Glomerular endothelial cell (primary cell): ENCODE measurements at regions not wholly inside any gene's neighbourhood (a gene's known extent, or its start where the extent isn't known, plus 50 kb on each side); places are given as distances from the start of the nearest gene placed in this dataset.

Source experiments
- DNase-seq: peaks from one replicate; pipeline ENCODE4 v3.0.0-alpha.2; 2011; ENCODE audit warnings: low read depth, low spot score; ENCODE audit errors: extremely low read depth

DNA sequence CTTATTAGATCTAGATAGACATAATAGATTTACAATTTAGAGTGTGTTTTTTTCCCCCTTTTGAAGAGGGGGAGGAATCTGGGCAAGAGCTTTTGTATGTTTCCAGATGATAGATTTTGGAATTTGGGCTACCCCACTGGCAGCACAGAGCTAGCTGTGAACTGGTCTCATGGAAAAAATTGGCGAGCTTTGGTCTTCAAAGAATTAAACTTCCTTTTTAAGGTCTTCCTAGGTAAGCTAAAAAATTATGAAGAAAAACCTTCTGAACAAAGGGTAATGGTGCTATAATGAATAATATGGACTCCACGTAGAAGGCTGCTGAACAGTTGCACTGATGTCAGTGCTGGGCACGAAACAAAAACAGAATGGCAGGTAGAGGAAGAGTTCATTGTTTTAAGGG, 109.3 kb downstream of the ZIC5 start:
- no peak for DNase-seq

- no peak for DNase-seq
Measured at GRCh38 chr13:99861771-99862170, 109.8 kb downstream of the ZIC5 start.

GRCh38 chr13:99860745-99861144, 110.8 kb downstream of the ZIC5 start:
- DNase-seq, result no peak

DNA sequence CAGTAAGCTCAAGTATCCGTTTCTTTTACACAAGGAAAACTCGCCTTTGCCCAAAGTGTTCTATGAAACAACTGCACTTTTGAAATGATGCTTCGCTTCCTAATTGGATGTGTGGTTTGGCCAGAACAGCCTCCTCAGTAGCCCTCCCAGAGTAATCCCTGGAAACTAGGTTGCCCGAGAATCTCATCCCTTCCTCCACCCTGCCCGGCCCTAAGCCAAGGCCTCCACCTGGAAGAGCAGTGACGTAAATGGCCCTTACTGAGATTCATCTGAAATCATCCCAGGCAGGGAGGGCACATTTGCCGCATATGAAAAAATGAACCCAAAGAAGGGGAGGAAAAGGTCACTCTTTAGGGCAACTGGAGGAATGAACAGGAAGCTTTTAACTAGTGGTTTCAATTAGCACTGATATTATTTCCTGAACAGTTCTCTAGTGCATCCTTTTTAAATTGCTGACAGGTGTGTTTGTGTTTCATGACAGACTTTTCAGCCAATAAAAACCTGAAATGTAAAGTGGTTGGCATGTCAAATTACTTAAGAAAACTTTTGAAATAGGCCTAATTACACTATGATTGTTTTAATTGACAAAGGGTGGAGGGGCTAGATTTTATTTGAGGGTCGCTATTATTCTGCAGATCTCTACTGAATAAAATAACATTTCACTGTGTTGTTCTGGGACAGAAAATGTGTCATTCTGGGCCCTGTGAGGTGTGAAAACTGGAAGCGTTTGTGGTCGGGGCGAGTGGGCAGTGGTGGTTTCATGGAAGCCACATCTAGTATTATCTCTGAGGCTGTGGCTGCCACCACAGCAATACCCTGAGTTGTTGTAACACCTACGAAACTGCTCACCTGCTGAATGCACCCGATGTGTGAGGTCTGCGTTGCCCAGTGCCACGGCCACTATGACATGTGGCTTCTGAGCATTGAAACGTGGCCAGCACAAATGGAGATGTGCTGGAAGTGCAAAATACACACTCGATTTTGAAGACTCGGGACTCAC, 112.1 kb downstream of the ZIC5 start:
- DNase-seq, result no peak

DNA sequence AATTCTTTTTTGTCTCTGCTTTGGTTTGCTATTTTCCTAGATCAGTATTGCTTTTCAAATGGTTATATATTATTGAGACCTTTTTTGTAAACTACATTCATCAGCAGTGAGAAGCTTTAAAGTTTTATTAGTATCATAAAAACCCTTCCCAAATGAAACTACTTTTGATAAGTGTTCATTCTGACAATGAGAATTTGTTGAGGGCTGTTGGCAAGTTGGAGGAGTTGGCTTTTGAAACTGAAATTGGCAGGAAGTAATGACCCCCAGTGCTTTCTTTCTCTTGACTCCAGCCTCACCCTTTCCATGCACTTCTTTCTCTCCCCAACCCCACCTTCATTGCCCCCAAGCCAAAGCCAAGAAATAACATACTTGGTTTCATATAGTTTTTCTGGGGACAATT, 113.8 kb downstream of the ZIC5 start:
- DNase-seq, result no peak

- DNase-seq, result no peak
Measured at GRCh38 chr13:99855526-99856420, 115.8 kb downstream of the ZIC5 start.

- DNase-seq, result no peak
Measured at GRCh38 chr13:99854366-99854765, 117.2 kb downstream of the ZIC5 start.

DNA sequence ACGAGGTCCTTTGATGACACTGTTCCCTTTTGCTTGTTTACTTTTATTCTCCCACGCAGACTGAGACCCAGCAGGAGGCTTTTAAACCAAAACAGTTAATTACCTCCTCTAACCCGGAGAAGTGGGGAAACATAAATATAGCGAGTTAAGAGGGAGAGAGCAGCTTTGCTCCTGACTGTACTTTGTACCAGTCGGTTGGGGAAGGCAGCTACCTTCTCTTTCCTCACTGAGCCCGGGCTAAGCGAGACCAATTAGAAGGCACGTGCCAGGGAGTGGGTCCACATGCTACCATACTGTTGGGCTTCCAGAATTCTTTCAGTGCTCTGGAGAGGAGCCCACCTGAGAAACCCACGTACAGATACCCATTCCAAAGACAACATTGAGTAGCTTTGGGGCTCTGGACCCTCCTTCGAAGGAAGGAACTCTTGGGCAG, 124.2 kb downstream of the ZIC5 start:
- no peak for DNase-seq

DNA sequence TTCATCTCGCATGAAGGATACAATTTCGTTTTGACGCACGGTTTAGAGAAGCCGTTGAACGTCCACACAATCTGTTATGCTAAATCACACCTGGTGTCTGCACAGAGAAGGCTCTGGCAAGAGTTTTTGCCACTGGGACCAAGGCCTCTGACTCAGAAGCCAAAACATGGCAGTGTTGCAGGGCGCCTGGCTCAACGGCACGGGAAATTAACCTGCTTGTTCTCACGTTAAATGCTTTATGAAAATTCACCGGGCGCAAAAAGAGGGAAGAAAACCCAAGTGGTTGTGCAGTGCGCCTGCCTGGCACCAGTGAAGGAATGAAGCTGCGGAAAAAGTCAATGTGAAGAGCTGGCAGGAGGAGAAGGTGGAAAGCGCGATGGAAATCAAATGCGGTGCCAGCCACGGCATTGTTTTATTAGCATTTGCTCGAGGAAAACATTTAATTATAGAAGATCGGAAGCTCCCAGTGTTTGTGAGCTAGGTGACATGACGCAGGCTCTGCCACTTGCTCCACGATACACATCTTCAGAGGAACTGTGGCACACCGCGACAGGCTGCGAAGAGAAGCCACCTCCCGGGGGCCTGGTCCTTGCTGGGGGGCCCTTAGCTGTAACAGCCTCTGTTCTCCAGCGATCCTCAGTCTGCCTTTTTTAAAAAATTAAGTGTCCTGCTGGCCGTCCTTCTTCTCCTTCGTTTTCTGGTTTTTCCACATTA, 126.2 kb downstream of the ZIC5 start:
- DNase-seq, result no peak

GRCh38 chr13:99844421-99844820, 127.1 kb downstream of the ZIC5 start:
- DNase-seq, result no peak

DNA sequence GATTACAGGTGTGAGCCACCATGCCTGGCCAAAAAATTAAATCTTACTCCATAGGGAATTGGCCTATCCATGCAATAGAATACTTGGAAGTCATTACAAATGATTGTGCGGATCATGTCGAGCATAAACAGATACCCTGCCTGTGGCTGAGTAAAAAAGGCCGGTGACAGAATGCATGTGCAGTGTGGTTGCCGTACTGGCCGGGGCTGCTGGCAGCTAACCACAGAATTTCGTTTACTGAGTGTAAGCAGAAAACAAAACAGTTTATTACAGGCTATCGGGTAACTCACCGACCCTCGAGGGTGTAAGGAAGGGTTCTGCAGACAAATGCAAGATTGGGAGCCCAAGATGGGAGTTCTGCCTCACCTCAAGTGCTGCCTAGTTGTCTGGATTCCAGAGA, 127.7 kb downstream of the ZIC5 start:
- no peak for DNase-seq

DNA sequence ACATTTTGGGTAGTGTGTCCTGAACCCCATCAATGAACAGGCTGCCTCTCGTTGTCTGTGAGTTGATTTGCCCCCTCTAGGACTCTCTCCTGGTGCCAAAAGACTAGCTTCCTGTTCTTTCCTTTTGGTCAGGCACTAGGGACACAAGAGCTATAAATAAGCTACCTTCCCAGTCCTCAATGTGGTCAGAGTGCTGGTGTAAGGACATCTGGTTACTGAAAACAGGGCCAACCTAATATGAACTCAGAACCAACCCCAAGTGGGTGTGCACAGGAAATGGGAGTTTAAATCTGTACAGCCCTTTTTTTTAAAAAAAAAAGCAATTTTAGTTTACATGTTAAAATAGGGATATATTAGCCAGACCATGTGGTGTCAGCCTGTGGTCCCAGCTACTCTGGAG, 129.2 kb downstream of the ZIC5 start:
- no peak for DNase-seq

- no peak for DNase-seq
Measured at GRCh38 chr13:99836291-99836690, 135.3 kb downstream of the ZIC5 start.

DNA sequence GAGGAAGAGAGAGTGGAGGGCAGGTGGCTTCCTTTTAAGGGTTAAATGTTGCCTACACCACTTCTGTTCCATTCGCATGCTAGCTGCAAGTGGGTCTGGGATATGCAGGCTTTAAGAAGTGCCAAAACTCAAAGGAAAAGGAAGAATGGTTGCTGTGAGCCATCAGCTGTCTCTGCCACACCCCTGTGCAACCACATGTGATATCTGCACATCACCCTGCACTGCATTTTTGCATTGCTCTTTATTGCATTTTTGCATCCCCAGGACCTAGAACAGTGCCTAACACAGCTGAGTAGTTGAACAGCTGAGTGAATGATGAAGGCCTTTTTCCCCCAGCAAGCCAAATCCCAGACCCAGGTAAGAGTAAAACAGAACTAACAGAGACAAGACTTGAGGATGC, 136.1 kb downstream of the ZIC5 start:
- no peak for DNase-seq

DNA sequence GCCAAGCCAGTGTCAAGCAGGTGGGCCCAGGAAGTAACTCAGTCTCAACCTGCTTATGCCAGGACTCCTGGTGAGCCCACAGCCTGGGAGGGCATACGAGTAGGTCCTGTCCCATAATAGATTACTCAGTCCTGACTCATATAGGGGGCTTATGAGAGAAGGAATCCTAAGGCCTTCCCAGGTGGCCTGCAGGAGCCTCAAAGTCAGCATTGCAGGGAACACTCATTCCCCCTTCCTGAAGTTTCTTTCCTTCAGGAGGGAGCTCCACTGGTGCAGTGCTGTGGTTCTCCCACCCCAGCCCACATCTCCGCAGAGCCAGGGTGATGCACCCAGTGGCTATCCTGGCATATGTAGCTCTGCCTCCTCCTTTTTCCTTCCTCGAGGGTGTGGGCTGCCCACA, 137.3 kb downstream of the ZIC5 start:
- DNase-seq, result no peak

- no peak for DNase-seq
Measured at GRCh38 chr13:99832347-99832746, 139.2 kb downstream of the ZIC5 start.

DNA sequence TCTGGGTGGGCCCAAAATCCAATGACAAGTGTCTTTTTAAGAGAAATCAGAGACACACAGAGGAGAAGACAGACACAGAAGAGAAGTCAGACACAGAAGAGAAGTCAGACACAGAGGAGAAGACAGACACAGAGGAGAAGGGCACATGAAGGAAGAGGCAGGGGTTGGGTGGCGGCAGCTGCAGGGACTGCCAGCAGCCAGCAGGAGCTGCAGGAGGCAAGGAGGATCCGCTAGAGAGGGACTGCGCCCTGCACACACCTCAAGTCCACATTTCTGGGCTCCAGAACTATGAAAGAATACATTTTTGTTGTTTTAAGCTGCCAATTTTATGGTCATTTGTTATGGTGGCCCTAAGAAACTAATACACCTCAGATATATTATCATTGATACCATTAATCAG, 140.6 kb downstream of the ZIC5 start:
- DNase-seq, result no peak

DNA sequence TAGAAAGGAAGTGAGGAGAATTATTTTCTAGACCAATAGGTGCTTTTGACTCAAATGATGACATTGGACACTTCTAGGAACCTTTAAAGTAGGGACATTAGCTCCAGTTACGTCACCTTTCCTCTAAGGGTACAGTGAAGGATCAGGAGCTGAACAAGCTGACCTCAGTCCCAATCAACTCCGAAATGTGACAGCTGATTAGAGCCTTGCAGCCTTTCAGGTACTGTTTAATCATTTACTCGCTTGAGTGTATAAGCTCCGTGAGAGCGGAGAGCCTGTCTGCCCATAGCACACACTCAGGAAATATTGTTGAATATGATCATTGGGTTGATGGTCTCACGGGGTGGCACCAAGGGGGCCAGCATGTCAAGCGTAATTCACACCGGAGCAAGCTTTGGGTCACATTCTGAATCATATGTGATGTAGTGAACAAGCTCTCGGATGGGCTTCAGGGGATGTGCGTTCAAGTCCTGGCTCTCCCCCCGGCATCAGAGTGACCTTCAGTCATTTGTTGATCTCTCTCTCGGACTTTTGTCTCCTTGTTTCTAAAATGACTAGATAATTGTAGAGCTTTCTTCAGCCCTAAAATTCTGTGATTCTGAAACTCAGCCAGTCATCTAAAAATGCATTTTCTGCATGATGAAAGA, 141.9 kb downstream of the ZIC5 start:
- DNase-seq, result no peak

DNA sequence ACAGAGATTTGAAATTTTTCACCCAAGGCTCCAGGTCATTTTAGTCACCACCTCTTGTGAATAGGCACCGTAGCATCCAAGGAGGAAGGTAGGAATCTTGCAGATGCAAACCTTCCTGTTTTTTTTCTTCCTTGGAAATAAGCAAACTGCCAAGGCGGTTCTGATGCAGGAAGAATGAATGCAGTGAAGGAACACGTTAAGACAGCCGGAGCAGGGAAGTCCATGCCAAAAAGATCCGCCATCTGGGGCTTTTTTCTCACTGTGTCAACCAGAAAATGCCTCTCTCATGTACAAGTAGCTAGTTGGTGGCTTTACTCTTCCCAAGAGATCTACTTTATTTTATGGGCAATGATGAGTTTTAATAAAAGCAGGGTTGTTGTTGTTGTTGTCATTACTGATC, 142.4 kb downstream of the ZIC5 start:
- DNase-seq, result no peak

GRCh38 chr13:99828735-99829134, 142.8 kb downstream of the ZIC5 start:
- no peak for DNase-seq
